ENCODE measurements at regions not wholly inside any gene's neighbourhood (a gene's known extent, or its start where the extent isn't known, plus 50 kb on each side); places are given as distances from the start of the nearest gene placed in this dataset.
"Not testable (repeated sequence)": the region's sequence is repeated elsewhere in the genome, so short reads cannot be mapped to it uniquely, and the experiment has no call there.

DNA sequence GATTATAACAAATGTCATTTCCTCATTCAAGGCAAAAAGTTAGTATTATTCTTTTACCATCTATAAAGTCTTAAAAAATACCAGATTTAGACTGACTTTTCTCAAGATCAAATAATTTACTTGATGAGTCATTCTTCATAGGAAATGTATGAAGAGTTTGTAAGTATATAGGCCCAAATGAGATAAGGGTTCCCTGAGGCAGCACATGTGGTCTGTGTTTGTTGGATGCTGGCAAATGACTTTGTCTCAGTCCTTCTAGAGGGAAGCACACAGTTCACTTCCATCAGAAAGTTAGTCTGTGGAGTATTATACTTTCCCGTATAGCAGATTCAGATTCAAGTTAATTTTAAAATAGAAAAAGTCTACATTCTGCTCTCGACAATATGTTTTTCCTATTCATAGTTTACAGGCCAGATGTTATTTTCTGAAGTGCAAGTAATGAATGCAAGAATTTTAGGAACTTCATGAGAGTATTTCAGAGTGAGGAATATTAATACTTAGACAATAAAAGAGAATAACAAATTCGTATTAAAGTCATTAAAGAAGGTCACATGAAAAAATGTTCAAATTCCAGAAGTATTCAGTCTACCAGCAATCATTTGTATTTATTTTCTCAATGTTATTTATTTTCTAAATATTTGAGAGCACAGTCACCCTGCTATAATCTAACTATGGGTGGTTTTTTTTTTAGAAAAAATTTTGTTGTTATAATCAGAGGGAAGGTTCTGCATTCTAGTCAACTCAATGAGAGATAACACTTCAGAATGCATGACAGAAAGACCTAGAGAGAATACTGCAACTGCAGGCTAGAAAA, 601.8 kb upstream of the ZFP42 start:
- H3K27me3 ChIP-seq (ENCODE audit: low read length) = no peaks in the 10 kb centered on the region
- H3K27ac ChIP-seq (ENCODE audit: low read depth, low read length) = no peak overlapping the region
- no peaks in the 10 kb centered on the region for H3K79me2 ChIP-seq (ENCODE audit: insufficient read depth, low read length)
- no peak for TF ChIP-seq CTCF (IDR thresholded peaks at IDR 0.05; ENCODE audit: insufficient read depth, low read length, poor library complexity, severe bottlenecking)
- TF ChIP-seq EZH2phosphoT487 (conservative IDR thresholded peaks at IDR 0.05; ENCODE audit: low read length) = no peak
- no peaks in the 10 kb centered on the region for H3F3A ChIP-seq (ENCODE audit: insufficient read depth)
- H3K9me3 ChIP-seq (ENCODE audit: insufficient read depth, low read length) = no peaks in the 10 kb centered on the region
- H2AFZ ChIP-seq (ENCODE audit: low read depth, low read length, severe bottlenecking) = no peak overlapping the region
- no peaks in the 10 kb centered on the region for H4K20me1 ChIP-seq (ENCODE audit: low read depth, low read length)
- no peak overlapping the region for H3K4me3 ChIP-seq (ENCODE audit: insufficient read depth, low read length, poor library complexity, severe bottlenecking)
- no peak overlapping the region for H3K9ac ChIP-seq (ENCODE audit: low read length)
- no peak overlapping the region for H3K4me2 ChIP-seq (ENCODE audit: low read depth, low read length, poor library complexity, severe bottlenecking)
- H3K36me3 ChIP-seq (ENCODE audit: low read length) = no peaks in the 10 kb centered on the region
- H3K9me2 ChIP-seq (replicated peaks; ENCODE audit: insufficient read depth, low read length) = no peaks in the 10 kb centered on the region; the same call in 1 of the 2 replicates

- H3K9me3 ChIP-seq (ENCODE audit: insufficient read depth, low read length) = no peaks in the 10 kb centered on the region
- no peaks in the 10 kb centered on the region for H4K20me1 ChIP-seq (ENCODE audit: low read depth, low read length)
- no peaks in the 10 kb centered on the region for H3K27me3 ChIP-seq (ENCODE audit: low read length)
- H3K4me3 ChIP-seq (ENCODE audit: insufficient read depth, low read length, poor library complexity, severe bottlenecking) = no peak overlapping the region
- H3K36me3 ChIP-seq (ENCODE audit: low read length) = no peaks in the 10 kb centered on the region
- no peak overlapping the region for H3K27ac ChIP-seq (ENCODE audit: low read depth, low read length)
- no peaks in the 10 kb centered on the region for H3K79me2 ChIP-seq (ENCODE audit: insufficient read depth, low read length)
- no peaks in the 10 kb centered on the region; the same call in 1 of the 2 replicates for H3K9me2 ChIP-seq (replicated peaks; ENCODE audit: insufficient read depth, low read length)
- no peak overlapping the region for H3K9ac ChIP-seq (ENCODE audit: low read length)
- no peak for TF ChIP-seq EZH2phosphoT487 (conservative IDR thresholded peaks at IDR 0.05; ENCODE audit: low read length)
- no peak overlapping the region for H3K4me2 ChIP-seq (ENCODE audit: low read depth, low read length, poor library complexity, severe bottlenecking)
- no peak overlapping the region for H2AFZ ChIP-seq (ENCODE audit: low read depth, low read length, severe bottlenecking)
- H3F3A ChIP-seq (ENCODE audit: insufficient read depth) = no peaks in the 10 kb centered on the region
Observed at GRCh38 chr4:187396106-187396505, 599.5 kb upstream of the ZFP42 start.

- not testable (repeated sequence) for H2AFZ ChIP-seq (ENCODE audit: low read depth, low read length, severe bottlenecking); H3K9ac ChIP-seq (ENCODE audit: low read length); H3K4me2 ChIP-seq (ENCODE audit: low read depth, low read length, poor library complexity, severe bottlenecking); H4K20me1 ChIP-seq (ENCODE audit: low read depth, low read length); H3K9me2 ChIP-seq (replicated peaks; ENCODE audit: insufficient read depth, low read length); H3K36me3 ChIP-seq (ENCODE audit: low read length); H3K27me3 ChIP-seq (ENCODE audit: low read length); H3K9me3 ChIP-seq (ENCODE audit: insufficient read depth, low read length); H3K27ac ChIP-seq (ENCODE audit: low read depth, low read length); H3F3A ChIP-seq (ENCODE audit: insufficient read depth); H3K79me2 ChIP-seq (ENCODE audit: insufficient read depth, low read length); H3K4me3 ChIP-seq (ENCODE audit: insufficient read depth, low read length, poor library complexity, severe bottlenecking)
Observed at GRCh38 chr4:187408447-187408846, 587.1 kb upstream of the ZFP42 start.

DNA sequence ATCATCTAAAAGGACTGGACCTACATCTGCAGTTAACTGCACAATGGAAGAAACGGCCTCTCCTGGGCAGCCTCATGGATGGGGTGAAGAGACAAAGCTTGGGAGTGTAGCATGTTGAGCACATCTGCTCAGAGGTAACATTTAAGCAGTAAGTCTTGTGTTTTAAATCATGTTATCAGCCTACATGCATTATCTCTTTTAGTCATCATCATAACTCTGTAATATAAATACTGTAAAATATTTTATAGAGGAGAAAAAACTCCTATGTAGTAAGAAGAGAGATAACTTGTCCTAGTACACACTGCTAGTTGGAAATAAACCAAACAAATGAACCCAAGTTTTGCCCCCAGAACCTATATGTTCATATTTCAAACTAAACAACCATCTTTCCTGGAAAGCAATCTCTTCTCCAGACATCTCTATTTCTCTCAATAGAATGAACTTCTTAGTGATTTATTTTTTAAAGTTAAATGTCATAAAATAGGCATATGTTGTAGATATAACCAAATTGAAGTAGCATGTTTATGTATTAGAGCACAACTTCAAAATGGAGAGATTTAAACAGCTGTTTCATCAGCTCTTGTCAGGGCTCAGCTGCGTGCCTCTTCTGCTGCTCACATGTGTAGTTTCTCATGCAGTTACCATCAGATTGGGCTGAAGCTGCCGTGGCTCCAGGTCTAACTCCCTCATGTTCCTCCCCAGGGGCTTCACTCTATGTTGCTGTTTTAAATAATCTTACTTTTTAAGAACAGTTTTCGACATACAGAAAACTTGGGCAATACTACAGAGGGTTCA, 581.8 kb upstream of the ZFP42 start:
- Histone ChIP-seq H3K9me3 (ENCODE audit: insufficient read depth, low read length) (no peaks in the 10 kb centered on the region), H3K4me3 (ENCODE audit: insufficient read depth, low read length, poor library complexity, severe bottlenecking) (no peak overlapping the region), H3K9me2 (replicated peaks; ENCODE audit: insufficient read depth, low read length) (no peaks in the 10 kb centered on the region), H3K27ac (ENCODE audit: low read depth, low read length) (no peak overlapping the region), H2AFZ (ENCODE audit: low read depth, low read length, severe bottlenecking) (no peak overlapping the region), H3K36me3 (ENCODE audit: low read length) (no peaks in the 10 kb centered on the region), H3K4me2 (ENCODE audit: low read depth, low read length, poor library complexity, severe bottlenecking) (no peak overlapping the region), H4K20me1 (ENCODE audit: low read depth, low read length) (no peaks in the 10 kb centered on the region), H3F3A (ENCODE audit: insufficient read depth) (no peaks in the 10 kb centered on the region), H3K79me2 (ENCODE audit: insufficient read depth, low read length) (no peaks in the 10 kb centered on the region), H3K9ac (ENCODE audit: low read length) (no peak overlapping the region), H3K27me3 (ENCODE audit: low read length) (no peaks in the 10 kb centered on the region)
- TF ChIP-seq CTCF (IDR thresholded peaks at IDR 0.05; ENCODE audit: insufficient read depth, low read length, poor library complexity, severe bottlenecking) (no peak), EZH2phosphoT487 (conservative IDR thresholded peaks at IDR 0.05; ENCODE audit: low read length) (no peak)

Data from SU-DHL-6 (cell line).